ENCODE measurements at regions not wholly inside any gene's neighbourhood (a gene's known extent, or its start where the extent isn't known, plus 50 kb on each side); places are given as distances from the start of the nearest gene placed in this dataset.

DNA sequence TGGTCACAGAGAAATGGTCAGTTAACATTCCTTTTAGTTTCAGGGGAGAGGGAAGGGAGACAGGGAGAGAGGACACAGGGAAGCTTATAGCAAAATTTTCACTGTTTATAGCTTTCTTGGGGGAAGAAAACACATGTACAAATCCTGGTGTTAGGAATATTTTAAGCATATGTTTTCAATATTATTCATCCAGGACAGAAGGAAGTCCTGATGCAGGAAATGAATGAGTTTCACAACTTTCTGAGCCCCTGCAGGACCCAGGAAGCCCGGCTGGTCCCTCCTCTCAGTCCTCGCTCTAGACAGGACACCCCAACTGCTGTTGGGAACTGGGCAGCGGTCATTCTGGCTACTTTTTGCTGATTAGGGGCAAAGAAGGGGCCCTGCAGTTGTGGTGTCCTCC, 71.1 kb upstream of the ZDHHC17 start:
- TF ChIP-seq, protein P1, sequence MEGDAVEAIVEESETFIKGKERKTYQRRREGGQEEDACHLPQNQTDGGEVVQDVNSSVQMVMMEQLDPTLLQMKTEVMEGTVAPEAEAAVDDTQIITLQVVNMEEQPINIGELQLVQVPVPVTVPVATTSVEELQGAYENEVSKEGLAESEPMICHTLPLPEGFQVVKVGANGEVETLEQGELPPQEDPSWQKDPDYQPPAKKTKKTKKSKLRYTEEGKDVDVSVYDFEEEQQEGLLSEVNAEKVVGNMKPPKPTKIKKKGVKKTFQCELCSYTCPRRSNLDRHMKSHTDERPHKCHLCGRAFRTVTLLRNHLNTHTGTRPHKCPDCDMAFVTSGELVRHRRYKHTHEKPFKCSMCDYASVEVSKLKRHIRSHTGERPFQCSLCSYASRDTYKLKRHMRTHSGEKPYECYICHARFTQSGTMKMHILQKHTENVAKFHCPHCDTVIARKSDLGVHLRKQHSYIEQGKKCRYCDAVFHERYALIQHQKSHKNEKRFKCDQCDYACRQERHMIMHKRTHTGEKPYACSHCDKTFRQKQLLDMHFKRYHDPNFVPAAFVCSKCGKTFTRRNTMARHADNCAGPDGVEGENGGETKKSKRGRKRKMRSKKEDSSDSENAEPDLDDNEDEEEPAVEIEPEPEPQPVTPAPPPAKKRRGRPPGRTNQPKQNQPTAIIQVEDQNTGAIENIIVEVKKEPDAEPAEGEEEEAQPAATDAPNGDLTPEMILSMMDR (conservative IDR thresholded peaks at IDR 0.05 in 1 of 2, IDR thresholded peaks at IDR 0.05 in 1 of 2; ENCODE audit: low read depth in 1 of 2, low read length in 2 of 2) = no peak
- no peak for TF ChIP-seq EZH2 (IDR thresholded peaks at IDR 0.05; ENCODE audit: low read length, missing control alignments)
